Small intestine (tissue), 7 donors: ENCODE measurements at regions not wholly inside any gene's neighbourhood (a gene's known extent, or its start where the extent isn't known, plus 50 kb on each side); places are given as distances from the start of the nearest gene placed in this dataset.
"Not testable (repeated sequence)": the region's sequence is repeated elsewhere in the genome, so short reads cannot be mapped to it uniquely, and the experiment has no call there.

ENCODE experiments used
- DNase-seq, 2 donors: peaks; one replicate each; pipeline versions ENCODE4 v3.0.0 to v3.0.0-alpha.2; 2013
- FAIRE-seq: peaks from 2 replicates; lab custom pipeline; 2012; peaks lifted over from hg19 to GRCh38; lab: Jason Lieb, UNC
- H3K27ac ChIP-seq, 3 donors: one replicate each; pipeline ENCODE4 v1.5.1; 2013; ENCODE audit warnings: low read length in 2 of 3, mild to moderate bottlenecking in 2 of 3, control low read depth in 1 of 3, inconsistent platforms in 1 of 3, low read depth in 1 of 3, moderate library complexity in 1 of 3
- H3K27me3 ChIP-seq, 3 donors: one replicate each; pipeline ENCODE4 v1.6.1; 2013; ENCODE audit warnings: low read length in 3 of 3, inconsistent platforms in 1 of 3; ENCODE audit not compliant: control insufficient read depth in 3 of 3, insufficient read depth in 3 of 3
- H3K36me3 ChIP-seq, 3 donors: one replicate each; pipeline ENCODE4 v1.6.1; 2013; ENCODE audit warnings: low read length in 3 of 3, inconsistent platforms in 1 of 3, low read depth in 1 of 3, mild to moderate bottlenecking in 1 of 3, moderate library complexity in 1 of 3; ENCODE audit not compliant: control insufficient read depth in 3 of 3, insufficient read depth in 2 of 3
- H3K4me1 ChIP-seq, 3 donors: one replicate each; pipeline ENCODE4 v1.6.1; 2013; ENCODE audit warnings: low read length in 2 of 3, inconsistent platforms in 1 of 3, low read depth in 1 of 3, mild to moderate bottlenecking in 1 of 3, moderate library complexity in 1 of 3; ENCODE audit not compliant: control insufficient read depth in 3 of 3, insufficient read depth in 2 of 3
- H3K4me3 ChIP-seq, 3 donors: one replicate each; pipeline ENCODE4 v1.5.1; 2013; ENCODE audit warnings: low read length in 3 of 3, control low read depth in 1 of 3, inconsistent platforms in 1 of 3, low read depth in 1 of 3, mild to moderate bottlenecking in 1 of 3, moderate library complexity in 1 of 3
- H3K9me3 ChIP-seq, 2 donors: one replicate each; pipeline ENCODE4 v1.6.1; 2013; ENCODE audit warnings: low read depth in 1 of 2, low read length in 1 of 2; ENCODE audit not compliant: control insufficient read depth in 2 of 2, insufficient read depth in 1 of 2
- whole genome bisulfite sequencing, 3 donors: extraction: QIAGEN DNeasy Blood & Tissue Kit; methylation state at CpG; one replicate each; pipeline ENCODE4 v1.1.7; 2013; 5-methylcytosine and 5-hydroxymethylcytosine counted together
- donor health status: healthy with polysubstance abuse.
- donor health status: control.
- donor health status: control.
- donor health status: Bipolar disorder and iron deficiency.
- donor health status: healthy.

DNA sequence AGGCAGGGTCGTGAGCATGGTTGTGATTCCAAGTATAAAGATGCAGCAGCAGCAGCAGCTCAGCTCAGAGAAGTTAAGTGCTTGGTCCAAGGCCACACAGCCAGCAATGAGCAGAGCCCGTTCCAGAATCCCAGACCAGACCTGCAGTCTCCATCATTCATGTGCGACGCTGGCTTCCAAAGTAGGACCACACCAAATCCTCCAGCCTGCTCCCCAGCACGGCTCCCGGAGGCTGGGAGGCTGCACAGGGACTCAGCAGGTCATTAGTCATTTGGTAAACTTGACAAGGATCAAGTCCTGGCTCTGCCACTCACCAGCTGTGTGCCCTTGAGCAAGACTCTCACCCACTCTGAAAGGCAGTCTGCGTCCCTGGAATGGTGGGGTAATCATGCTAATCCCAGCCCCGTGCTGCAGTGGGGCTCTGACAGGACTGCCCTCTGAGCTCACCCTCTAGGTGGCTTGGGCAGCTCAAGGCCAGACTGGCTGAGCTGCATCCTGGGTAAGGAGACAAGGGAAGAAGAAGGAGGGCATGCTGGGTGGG, 95.1 kb upstream of the TMEM132E start:
- 57 to 70% (median 61%) methylated on average over 8 of the region's 8 CpGs for WGBS, 3 donors
- Histone ChIP-seq H3K27me3 (peaks cover 0 to 10% (median 0%) of the 10 kb centered on the region in 3 donors), H3K27ac (no peak overlapping the region), H3K4me1 (no peaks in the 10 kb centered on the region), H3K4me3 (no peak overlapping the region), H3K36me3 (no peaks in the 10 kb centered on the region), H3K9me3 (no peaks in the 10 kb centered on the region)
- FAIRE-seq (no peak), DNase-seq (no peak)

DNA sequence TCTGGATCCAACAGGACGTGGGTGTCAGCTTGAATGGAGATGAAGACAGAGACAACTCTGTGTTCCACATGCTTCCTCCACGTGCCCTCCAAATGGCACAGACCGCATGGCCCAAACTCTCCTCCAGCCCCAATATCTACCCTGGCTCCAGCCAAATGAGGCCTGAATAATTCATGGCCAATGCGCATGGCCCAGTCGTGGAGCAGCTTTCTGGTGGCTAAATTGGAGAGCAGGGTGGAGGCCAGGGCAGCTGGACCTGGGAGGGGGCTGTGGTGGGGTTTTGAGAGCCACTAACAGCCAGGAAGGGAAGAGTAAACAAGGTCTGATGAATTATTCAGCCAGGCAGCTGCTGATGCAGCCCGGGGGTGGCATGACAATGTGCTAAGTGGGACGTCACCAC, 96.7 kb upstream of the TMEM132E start:
- no peak overlapping the region for H3K4me3 ChIP-seq
- no peaks in the 10 kb centered on the region for H3K36me3 ChIP-seq
- WGBS, 3 donors, result 58 to 63% (median 60%) methylated on average over 7 of the region's 7 CpGs
- DNase-seq (no peak), FAIRE-seq (no peak)
- H3K27ac ChIP-seq, result no peak overlapping the region
- H3K4me1 ChIP-seq, result no peaks in the 10 kb centered on the region
- H3K9me3 ChIP-seq, result no peaks in the 10 kb centered on the region
- H3K27me3 ChIP-seq, result peaks cover 0 to 10% (median 0%) of the 10 kb centered on the region in 3 donors

DNA sequence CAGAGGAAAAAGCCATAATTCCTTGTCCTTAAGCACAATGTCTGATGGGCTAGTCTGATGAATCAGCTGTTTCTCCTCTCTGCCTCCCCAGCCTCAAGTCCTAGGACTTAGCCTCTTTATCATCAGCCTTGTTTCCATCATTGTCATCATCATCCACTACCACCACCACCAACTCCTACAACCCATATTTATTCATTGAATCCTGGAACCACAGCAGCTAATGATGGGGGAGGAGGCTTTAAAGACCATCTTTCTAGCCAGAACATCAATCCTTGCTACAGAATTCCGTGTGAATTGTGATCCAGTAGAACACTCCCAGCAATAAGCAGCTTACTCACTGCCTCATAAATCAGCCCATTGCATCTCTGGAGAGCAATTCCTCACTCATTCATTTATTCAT, 97.6 kb upstream of the TMEM132E start:
- WGBS, 3 donors, result 9 to 29% (median 21%) methylated on average over 1 of the region's 1 CpG
- no peaks in the 10 kb centered on the region for H3K9me3 ChIP-seq
- no peaks in the 10 kb centered on the region for H3K36me3 ChIP-seq
- no peak overlapping the region for H3K27ac ChIP-seq
- FAIRE-seq (no peak), DNase-seq (no peak)
- H3K4me1 ChIP-seq, result no peaks in the 10 kb centered on the region
- H3K27me3 ChIP-seq, result peaks cover 0 to 8% (median 0%) of the 10 kb centered on the region in 3 donors
- H3K4me3 ChIP-seq, result no peak overlapping the region

DNA sequence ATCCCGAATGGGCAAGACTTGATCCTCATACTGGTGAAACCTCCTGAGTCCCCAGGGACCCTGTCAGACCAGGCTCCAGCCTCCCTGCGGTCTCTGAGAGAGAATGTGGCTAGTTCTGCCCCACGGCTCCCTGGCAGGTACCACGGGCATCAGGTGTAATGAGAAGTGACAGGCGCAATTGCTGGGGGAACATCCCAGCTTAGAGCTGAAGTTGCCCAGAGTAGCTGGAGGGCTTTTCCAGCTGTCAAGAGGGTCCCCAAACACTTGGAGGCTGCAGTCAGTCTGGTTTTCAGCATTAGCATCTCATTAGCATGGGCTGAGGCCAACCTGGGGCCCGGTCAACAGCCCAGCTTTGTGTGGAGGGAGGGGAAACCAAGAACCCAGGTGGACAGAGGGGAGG, 100.0 kb upstream of the TMEM132E start:
- Histone ChIP-seq H3K4me1 (no peaks in the 10 kb centered on the region), H3K27ac (no peak overlapping the region), H3K4me3 (no peak overlapping the region), H3K27me3 (peaks cover 0 to 8% (median 0%) of the 10 kb centered on the region in 3 donors), H3K9me3 (no peaks in the 10 kb centered on the region), H3K36me3 (no peaks in the 10 kb centered on the region)
- FAIRE-seq (no peak), DNase-seq (no peak)
- 45 to 71% (median 64%) methylated on average over 6 of the region's 6 CpGs for WGBS, 3 donors

DNA sequence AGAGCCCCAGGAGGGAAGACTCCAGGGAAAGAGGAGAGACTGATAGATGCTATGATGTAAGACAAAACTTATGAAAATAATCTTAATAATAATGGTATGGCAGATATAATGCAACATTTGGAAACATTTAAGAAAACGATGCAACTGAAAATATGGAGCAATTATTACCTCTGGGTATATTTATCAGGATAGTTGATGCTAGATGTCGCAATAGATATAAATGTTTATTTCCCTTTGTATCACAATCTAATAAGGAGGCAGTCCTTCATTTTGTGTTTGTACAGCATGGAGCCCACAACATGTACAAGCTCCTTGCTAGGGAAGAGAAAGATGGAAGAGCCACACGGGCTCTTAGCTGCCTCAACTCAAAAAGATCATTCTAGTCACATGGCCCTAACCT, 101.1 kb upstream of the TMEM132E start:
- 73 to 79% (median 79%) methylated on average over 3 of the region's 3 CpGs for WGBS, 3 donors
- Histone ChIP-seq H3K9me3 (no peaks in the 10 kb centered on the region), H3K4me3 (no peak overlapping the region), H3K27me3 (peaks cover 0 to 8% (median 0%) of the 10 kb centered on the region in 3 donors), H3K4me1 (no peaks in the 10 kb centered on the region), H3K27ac (no peak overlapping the region), H3K36me3 (no peaks in the 10 kb centered on the region)
- no peak for DNase-seq
- no peak for FAIRE-seq

DNA sequence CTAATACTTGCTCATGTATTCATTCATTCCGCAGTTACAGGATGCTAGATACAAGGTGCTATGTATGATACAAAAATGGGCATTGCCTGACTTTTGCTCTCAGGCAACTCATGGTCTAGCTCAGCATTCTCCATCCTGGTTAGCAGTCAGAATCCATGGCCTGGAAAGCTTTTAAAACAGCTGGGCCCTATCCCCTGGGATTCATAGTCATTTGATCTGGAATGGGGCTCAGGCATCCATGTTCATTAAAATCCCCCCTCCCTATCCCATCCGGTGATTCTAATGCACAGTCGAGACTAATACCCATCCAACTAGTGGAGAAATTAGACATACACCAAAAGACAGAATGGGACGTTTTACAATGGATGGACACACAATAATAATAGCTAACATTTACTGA, 104.1 kb upstream of the TMEM132E start:
- no peak overlapping the region for H3K4me3 ChIP-seq
- peaks cover 0 to 5% (median 0%) of the 10 kb centered on the region in 3 donors for H3K27me3 ChIP-seq
- no peaks in the 10 kb centered on the region for H3K4me1 ChIP-seq
- no peak overlapping the region for H3K27ac ChIP-seq
- no peaks in the 10 kb centered on the region for H3K36me3 ChIP-seq
- DNase-seq, result no peak
- 78 to 86% (median 81%) methylated on average over 4 of the region's 4 CpGs for WGBS, 3 donors
- no peak for FAIRE-seq
- no peaks in the 10 kb centered on the region for H3K9me3 ChIP-seq

DNA sequence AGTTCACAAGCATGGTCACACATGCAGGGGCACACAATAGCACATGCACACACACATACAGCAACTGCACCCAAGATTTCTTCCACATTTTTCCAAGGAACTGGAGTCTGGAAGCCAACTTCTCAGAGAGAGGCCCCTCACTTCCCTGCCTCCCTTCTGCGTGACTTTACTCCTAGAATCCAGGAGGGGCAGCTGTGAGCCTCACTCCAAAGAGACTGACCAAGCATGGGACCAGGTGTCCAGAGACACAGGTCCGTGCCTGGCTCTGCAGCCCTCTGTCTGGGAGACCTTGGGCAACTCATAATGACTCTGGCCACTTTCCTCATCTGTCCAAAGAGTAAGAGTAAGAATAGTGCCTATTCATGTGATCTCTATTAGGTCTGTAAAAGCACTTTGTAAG, 104.7 kb upstream of the TMEM132E start:
- Histone ChIP-seq H3K4me3 (no peak overlapping the region), H3K27me3 (peaks cover 0 to 3% (median 0%) of the 10 kb centered on the region in 3 donors), H3K4me1 (no peaks in the 10 kb centered on the region), H3K36me3 (no peaks in the 10 kb centered on the region), H3K27ac (no peak overlapping the region), H3K9me3 (no peaks in the 10 kb centered on the region)
- 37 to 49% (median 38%) methylated on average over 2 of the region's 2 CpGs for WGBS, 3 donors
- FAIRE-seq, result no peak
- no peak for DNase-seq

DNA sequence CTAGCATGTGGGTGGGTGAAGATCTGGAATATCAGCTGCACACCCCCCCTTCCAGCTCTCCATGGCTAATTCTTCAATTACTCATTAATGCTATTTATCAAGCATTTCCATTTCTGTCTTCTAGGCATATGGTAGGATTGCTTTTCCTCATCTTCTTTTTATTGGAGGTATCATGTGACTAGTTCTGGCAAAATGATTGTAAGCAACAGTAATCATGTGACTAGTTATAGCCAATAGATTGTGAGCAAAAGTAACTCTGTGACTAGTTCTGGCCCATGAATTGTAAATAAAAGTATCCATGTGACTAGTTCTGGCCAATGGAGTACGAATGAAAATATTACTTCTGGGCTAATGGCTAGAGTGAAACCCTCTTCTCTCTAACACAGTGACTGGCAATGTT, 107.0 kb upstream of the TMEM132E start:
- no peak for FAIRE-seq
- WGBS, 3 donors, result 59 to 73% (median 69%) methylated on average over 1 of the region's 1 CpG
- H3K27me3 ChIP-seq, result peaks cover 0 to 3% (median 0%) of the 10 kb centered on the region in 3 donors

DNA sequence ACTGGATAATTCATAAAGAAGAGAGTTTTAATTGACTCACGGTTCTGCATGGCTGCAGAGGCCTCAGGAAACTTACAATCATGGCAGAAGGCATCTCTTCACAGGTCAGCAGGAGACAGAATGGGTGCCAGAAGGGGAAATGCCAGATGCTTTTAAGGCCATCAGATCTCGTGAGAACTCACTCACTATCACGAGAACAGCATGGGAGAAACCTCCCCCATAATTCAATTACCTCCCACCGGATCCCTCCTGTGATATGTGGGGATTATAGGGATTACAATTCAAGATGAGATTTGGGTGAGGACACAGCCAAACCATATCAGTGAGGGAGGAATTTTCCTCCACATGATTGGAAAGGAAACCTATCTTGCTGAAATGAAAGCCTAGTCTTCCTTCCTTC, 108.1 kb upstream of the TMEM132E start:
- not testable (repeated sequence) for DNase-seq, H3K4me1 ChIP-seq, H3K27me3 ChIP-seq, H3K4me3 ChIP-seq, H3K9me3 ChIP-seq, H3K36me3 ChIP-seq, H3K27ac ChIP-seq, FAIRE-seq
- WGBS, 3 donors, result 28 to 52% (median 29%) methylated on average over 4 of the region's 4 CpGs

More for the DNA sequence above, 107.0 kb upstream of the TMEM132E start:
- H3K9me3 ChIP-seq, result no peaks in the 10 kb centered on the region
- no peak overlapping the region for H3K4me3 ChIP-seq
- no peaks in the 10 kb centered on the region for H3K4me1 ChIP-seq
- no peak overlapping the region for H3K27ac ChIP-seq
- no peak for DNase-seq
- no peaks in the 10 kb centered on the region for H3K36me3 ChIP-seq
